Esophagus muscularis mucosa (tissue), 4 donors: ENCODE measurements at regions not wholly inside any gene's neighbourhood (a gene's known extent, or its start where the extent isn't known, plus 50 kb on each side); places are given as distances from the start of the nearest gene placed in this dataset.

Experiments
- CTCF ChIP-seq, 3 experiments: fragments of 200-600 bp in 2 of 3; fragments of 450-650 bp in 1 of 3; sonication (generic) in 2 of 3; IDR thresholded peaks; one replicate each; pipeline ENCODE4 v1.5.1; 2017 to 2019; ENCODE audit warnings: antibody characterized with exemption in 3 of 3, mild to moderate bottlenecking in 2 of 3, moderate library complexity in 1 of 3
- EP300 ChIP-seq: sonication (generic); formaldehyde crosslinking; IDR thresholded peaks from one replicate; pipeline ENCODE4 v1.6.1; 2017; ENCODE audit warnings: antibody characterized with exemption
- POLR2A ChIP-seq: fragments of 450-650 bp; IDR thresholded peaks from one replicate; pipeline ENCODE4 v1.6.1; 2017; ENCODE audit warnings: antibody characterized with exemption, moderate library complexity, mild to moderate bottlenecking, low read depth
- POLR2AphosphoS5 ChIP-seq, 2 donors: sonication (generic); formaldehyde crosslinking; IDR thresholded peaks; one replicate each; pipeline ENCODE4 v1.6.1; 2017; ENCODE audit warnings: antibody characterized with exemption in 2 of 2

DNA sequence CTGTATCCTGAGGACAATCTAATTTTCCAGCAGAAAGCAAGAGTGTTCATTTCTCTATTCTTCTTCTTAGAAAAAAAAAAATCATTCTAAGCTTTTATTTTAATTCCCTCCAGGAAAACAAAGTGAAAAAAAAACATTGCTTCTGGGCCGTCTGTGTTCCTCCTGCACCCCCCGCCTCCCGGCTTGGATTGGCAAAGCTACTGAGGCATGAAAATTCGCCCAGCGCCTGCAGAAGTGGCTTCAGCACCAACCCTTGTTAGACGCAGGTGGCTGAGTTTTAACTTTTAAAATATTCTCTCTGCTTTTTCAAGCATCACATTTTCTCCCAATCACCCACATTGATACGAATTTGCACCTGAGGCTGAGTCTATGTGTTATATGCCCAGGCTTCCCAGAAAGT is 401.6 kb downstream of the BRD1 start:
- TF ChIP-seq CTCF (IDR thresholded peaks at IDR 0.05) (no peak), EP300 (no peak), POLR2A (no peak), POLR2AphosphoS5 (IDR thresholded peaks at IDR 0.05) (no peak)
